ENCODE measurements at regions not wholly inside any gene's neighbourhood (a gene's known extent, or its start where the extent isn't known, plus 50 kb on each side); places are given as distances from the start of the nearest gene placed in this dataset.
A peak's percentile ranks its signal among the peaks of the same experiment; 100 is the strongest.

DNA sequence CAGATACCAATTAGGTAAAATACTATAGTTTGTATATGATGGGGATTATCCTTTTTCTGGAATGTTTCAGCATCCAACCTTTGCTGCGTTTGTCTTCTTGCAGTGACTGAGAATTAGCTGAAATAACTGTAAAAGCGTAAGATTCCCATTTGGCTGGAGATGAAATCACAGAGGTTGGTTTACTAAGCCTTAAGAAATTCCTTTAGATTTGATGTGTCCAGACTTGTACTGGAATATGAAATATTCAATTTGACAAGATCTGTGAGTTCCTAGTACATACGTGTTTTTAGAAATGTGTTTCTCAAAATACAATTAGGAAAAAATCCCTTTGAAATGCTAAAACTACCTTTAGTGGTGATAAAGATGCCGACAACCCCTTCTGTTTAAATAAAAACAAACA lies 286.0 kb upstream of the DMRT1 start:
- no CpG with 5 or more reads among the region's 4 CpGs for WGBS, 2 donors (ENCODE audit: extremely low coverage in 2 of 2, insufficient read length in 2 of 2, insufficient replicate concordance in 1 of 2)
- DNase-seq (ENCODE audit: low spot score), result no peak
- Histone ChIP-seq H3K4me2 (ENCODE audit: insufficient read depth, low read length, poor library complexity, severe bottlenecking) (no peak overlapping the region), H3K36me3 (replicated peaks in 1 of 2; ENCODE audit: control insufficient read depth in 2 of 2, insufficient read depth in 2 of 2, low read length in 2 of 2) (no peaks in the 10 kb centered on the region), H3K18ac (ENCODE audit: low read length) (no peak overlapping the region), H4K8ac (ENCODE audit: low read depth, low read length) (no peak overlapping the region), H3K14ac (ENCODE audit: low read length) (no peak overlapping the region), H3K79me1 (ENCODE audit: low read depth, low read length) (no peaks in the 10 kb centered on the region), H2AFZ (ENCODE audit: low read length) (no peak overlapping the region), H2AK5ac (ENCODE audit: low read depth, low read length) (no peak overlapping the region), H2BK5ac (ENCODE audit: low read length) (no peak overlapping the region), H2BK15ac (ENCODE audit: low read length) (no peak overlapping the region), H3K27me3 (ENCODE audit: control insufficient read depth in 3 of 3, insufficient read depth in 3 of 3, low read depth in 1 of 3, low read length in 3 of 3) (no peaks in the 10 kb centered on the region), H4K91ac (ENCODE audit: low read depth, low read length, poor library complexity) (no peak overlapping the region), H3K9me3 (replicated peaks in 1 of 2; ENCODE audit: control insufficient read depth in 2 of 2, insufficient read depth in 1 of 2, low read depth in 1 of 2, low read length in 2 of 2) (no peaks in the 10 kb centered on the region), H3K4ac (ENCODE audit: low read length) (no peak overlapping the region), H2BK12ac (ENCODE audit: low read length) (no peak overlapping the region), H3K4me3 (ENCODE audit: low read length in 2 of 2) (no peak overlapping the region), H3K23ac (ENCODE audit: low read depth, low read length, poor library complexity) (no peak overlapping the region), H2BK120ac (ENCODE audit: low read depth, low read length) (no peak overlapping the region), H3K9ac (ENCODE audit: low read depth, low read length, poor library complexity) (no peak overlapping the region), H3K4me1 (ENCODE audit: control insufficient read depth in 2 of 2, insufficient read depth in 1 of 2, low read depth in 1 of 2, low read length in 2 of 2) (peaks cover 0 to 5% of the 10 kb centered on the region in 2 donors), H3K27ac (replicated peaks; ENCODE audit: low read length) (no peak overlapping the region)

DNA sequence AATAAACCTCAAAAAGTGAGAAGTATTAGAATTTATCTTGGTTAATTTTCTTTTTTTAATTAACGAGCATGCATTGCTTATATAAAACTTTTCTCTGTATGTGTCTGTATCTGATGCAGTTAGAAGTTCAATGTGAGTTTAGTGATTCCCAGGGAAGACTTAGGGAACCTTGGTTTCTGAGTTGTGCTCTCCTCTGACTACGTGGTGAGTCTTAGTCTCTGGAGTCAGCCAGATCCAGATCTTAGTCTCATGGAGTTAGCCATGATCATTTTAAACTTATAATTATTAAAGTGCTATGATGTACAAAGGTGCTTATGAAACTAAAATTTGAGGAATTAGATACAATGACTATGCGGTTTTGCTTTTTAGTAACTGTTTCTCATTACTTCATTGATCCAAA lies 285.3 kb upstream of the DMRT1 start:
- Histone ChIP-seq H3K9ac (ENCODE audit: low read depth, low read length, poor library complexity) (no peak overlapping the region), H3K4me2 (ENCODE audit: insufficient read depth, low read length, poor library complexity, severe bottlenecking) (no peak overlapping the region), H3K18ac (ENCODE audit: low read length) (no peak overlapping the region), H3K14ac (ENCODE audit: low read length) (no peak overlapping the region), H3K9me3 (replicated peaks in 1 of 2; ENCODE audit: control insufficient read depth in 2 of 2, insufficient read depth in 1 of 2, low read depth in 1 of 2, low read length in 2 of 2) (no peaks in the 10 kb centered on the region), H2BK15ac (ENCODE audit: low read length) (no peak overlapping the region), H4K8ac (ENCODE audit: low read depth, low read length) (no peak overlapping the region), H2BK12ac (ENCODE audit: low read length) (no peak overlapping the region), H3K4me1 (ENCODE audit: control insufficient read depth in 2 of 2, insufficient read depth in 1 of 2, low read depth in 1 of 2, low read length in 2 of 2) (peaks cover 0 to 5% of the 10 kb centered on the region in 2 donors), H2AFZ (ENCODE audit: low read length) (no peak overlapping the region), H3K4me3 (ENCODE audit: low read length in 2 of 2) (no peak overlapping the region), H4K91ac (ENCODE audit: low read depth, low read length, poor library complexity) (no peak overlapping the region), H3K4ac (ENCODE audit: low read length) (no peak overlapping the region), H3K79me1 (ENCODE audit: low read depth, low read length) (no peaks in the 10 kb centered on the region), H2AK5ac (ENCODE audit: low read depth, low read length) (no peak overlapping the region), H2BK120ac (ENCODE audit: low read depth, low read length) (no peak overlapping the region), H3K27me3 (ENCODE audit: control insufficient read depth in 3 of 3, insufficient read depth in 3 of 3, low read depth in 1 of 3, low read length in 3 of 3) (no peaks in the 10 kb centered on the region), H3K23ac (ENCODE audit: low read depth, low read length, poor library complexity) (no peak overlapping the region), H3K36me3 (replicated peaks in 1 of 2; ENCODE audit: control insufficient read depth in 2 of 2, insufficient read depth in 2 of 2, low read length in 2 of 2) (no peaks in the 10 kb centered on the region), H3K27ac (replicated peaks; ENCODE audit: low read length) (no peak overlapping the region), H2BK5ac (ENCODE audit: low read length) (no peak overlapping the region)
- no peak for DNase-seq (ENCODE audit: low spot score)
- WGBS, 2 donors (ENCODE audit: extremely low coverage in 2 of 2, insufficient read length in 2 of 2, insufficient replicate concordance in 1 of 2), result no CpG with 5 or more reads among the region's 3 CpGs

DNA sequence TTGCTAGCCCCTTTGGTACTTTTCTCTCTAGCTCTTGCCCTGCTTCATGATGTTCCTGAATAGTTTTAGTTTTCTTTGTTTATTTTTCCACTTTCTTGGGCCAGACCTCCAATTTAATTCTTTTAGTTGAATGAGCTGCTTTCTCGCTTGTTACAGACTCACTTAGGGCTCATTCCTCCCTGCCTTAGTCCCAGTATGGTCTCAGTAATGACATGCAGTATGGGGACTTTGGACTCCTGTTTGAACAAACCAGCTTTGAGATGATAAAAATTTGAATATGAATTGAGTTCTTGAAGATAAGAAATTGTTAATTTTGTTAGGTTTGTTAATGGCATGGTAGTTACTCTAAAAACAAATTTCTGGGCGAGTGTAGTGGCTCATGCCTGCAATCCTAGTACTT lies 284.8 kb upstream of the DMRT1 start:
- Histone ChIP-seq H3K36me3 (replicated peaks in 1 of 2; ENCODE audit: control insufficient read depth in 2 of 2, insufficient read depth in 2 of 2, low read length in 2 of 2) (no peaks in the 10 kb centered on the region), H2BK12ac (ENCODE audit: low read length) (no peak overlapping the region), H3K14ac (ENCODE audit: low read length) (no peak overlapping the region), H3K4me3 (ENCODE audit: low read length in 2 of 2) (no peak overlapping the region), H2BK5ac (ENCODE audit: low read length) (no peak overlapping the region), H2BK15ac (ENCODE audit: low read length) (no peak overlapping the region), H3K27me3 (ENCODE audit: control insufficient read depth in 3 of 3, insufficient read depth in 3 of 3, low read depth in 1 of 3, low read length in 3 of 3) (no peaks in the 10 kb centered on the region), H3K9me3 (replicated peaks in 1 of 2; ENCODE audit: control insufficient read depth in 2 of 2, insufficient read depth in 1 of 2, low read depth in 1 of 2, low read length in 2 of 2) (no peaks in the 10 kb centered on the region), H2AK5ac (ENCODE audit: low read depth, low read length) (no peak overlapping the region), H4K8ac (ENCODE audit: low read depth, low read length) (no peak overlapping the region), H3K18ac (ENCODE audit: low read length) (no peak overlapping the region), H3K79me1 (ENCODE audit: low read depth, low read length) (no peaks in the 10 kb centered on the region), H3K27ac (replicated peaks; ENCODE audit: low read length) (no peak overlapping the region), H3K9ac (ENCODE audit: low read depth, low read length, poor library complexity) (no peak overlapping the region), H3K4ac (ENCODE audit: low read length) (no peak overlapping the region), H4K91ac (ENCODE audit: low read depth, low read length, poor library complexity) (no peak overlapping the region), H2BK120ac (ENCODE audit: low read depth, low read length) (no peak overlapping the region), H2AFZ (ENCODE audit: low read length) (no peak overlapping the region), H3K4me2 (ENCODE audit: insufficient read depth, low read length, poor library complexity, severe bottlenecking) (no peak overlapping the region), H3K4me1 (ENCODE audit: control insufficient read depth in 2 of 2, insufficient read depth in 1 of 2, low read depth in 1 of 2, low read length in 2 of 2) (peaks cover 0 to 5% of the 10 kb centered on the region in 2 donors), H3K23ac (ENCODE audit: low read depth, low read length, poor library complexity) (no peak overlapping the region)
- no peak for DNase-seq (ENCODE audit: low spot score)
- no CpG with 5 or more reads among the region's 2 CpGs for WGBS, 2 donors (ENCODE audit: extremely low coverage in 2 of 2, insufficient read length in 2 of 2, insufficient replicate concordance in 1 of 2)

DNA sequence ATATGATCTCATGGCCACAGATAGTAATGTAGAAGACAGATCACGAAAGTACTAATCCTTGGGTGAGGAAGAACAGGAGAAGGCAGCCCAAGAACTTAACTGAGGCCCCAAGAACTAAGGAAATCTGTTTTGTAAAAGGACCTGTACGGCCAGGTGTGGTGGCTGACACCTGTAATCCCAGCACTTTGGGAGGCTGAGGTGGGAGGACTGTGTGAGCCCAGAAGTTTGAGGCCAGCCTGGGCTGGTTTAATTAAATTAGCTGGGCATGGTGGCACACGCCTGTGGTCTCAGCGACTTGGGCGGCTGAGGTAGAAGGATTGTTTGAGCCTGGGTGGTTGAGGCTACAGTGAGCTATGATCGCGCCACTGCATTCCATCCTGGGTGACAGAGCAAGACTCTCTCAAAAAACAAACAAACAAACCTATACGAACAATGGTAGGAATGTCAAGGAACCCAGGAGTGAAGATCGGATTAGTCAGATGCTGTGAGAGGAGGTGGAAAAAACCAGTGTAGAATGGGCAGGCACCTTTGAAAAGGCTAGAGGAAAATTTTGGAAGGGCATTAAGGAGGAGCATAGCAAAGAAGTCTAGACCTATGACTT lies 283.8 kb upstream of the DMRT1 start:
- Histone ChIP-seq H2BK120ac (ENCODE audit: low read depth, low read length) (no peak overlapping the region), H3K36me3 (replicated peaks in 1 of 2; ENCODE audit: control insufficient read depth in 2 of 2, insufficient read depth in 2 of 2, low read length in 2 of 2) (no peaks in the 10 kb centered on the region), H2BK15ac (ENCODE audit: low read length) (no peak overlapping the region), H3K79me1 (ENCODE audit: low read depth, low read length) (no peaks in the 10 kb centered on the region), H2AFZ (ENCODE audit: low read length) (no peak overlapping the region), H3K18ac (ENCODE audit: low read length) (no peak overlapping the region), H2BK5ac (ENCODE audit: low read length) (no peak overlapping the region), H3K4ac (ENCODE audit: low read length) (no peak overlapping the region), H3K27ac (replicated peaks; ENCODE audit: low read length) (peak overlapping the region; percentile 6), H3K4me1 (ENCODE audit: control insufficient read depth in 2 of 2, insufficient read depth in 1 of 2, low read depth in 1 of 2, low read length in 2 of 2) (peaks cover 0 to 5% of the 10 kb centered on the region in 2 donors), H3K9ac (ENCODE audit: low read depth, low read length, poor library complexity) (no peak overlapping the region), H2AK5ac (ENCODE audit: low read depth, low read length) (no peak overlapping the region), H3K4me2 (ENCODE audit: insufficient read depth, low read length, poor library complexity, severe bottlenecking) (no peak overlapping the region), H4K91ac (ENCODE audit: low read depth, low read length, poor library complexity) (no peak overlapping the region), H2BK12ac (ENCODE audit: low read length) (no peak overlapping the region), H3K9me3 (replicated peaks in 1 of 2; ENCODE audit: control insufficient read depth in 2 of 2, insufficient read depth in 1 of 2, low read depth in 1 of 2, low read length in 2 of 2) (no peaks in the 10 kb centered on the region), H3K14ac (ENCODE audit: low read length) (no peak overlapping the region), H3K4me3 (ENCODE audit: low read length in 2 of 2) (no peak overlapping the region), H3K27me3 (ENCODE audit: control insufficient read depth in 3 of 3, insufficient read depth in 3 of 3, low read depth in 1 of 3, low read length in 3 of 3) (no peaks in the 10 kb centered on the region), H4K8ac (ENCODE audit: low read depth, low read length) (no peak overlapping the region), H3K23ac (ENCODE audit: low read depth, low read length, poor library complexity) (no peak overlapping the region)
- WGBS, 2 donors (ENCODE audit: extremely low coverage in 2 of 2, insufficient read length in 2 of 2, insufficient replicate concordance in 1 of 2), result no CpG with 5 or more reads among the region's 9 CpGs
- peak; percentile 40 for DNase-seq (ENCODE audit: low spot score)

Measured in neuronal stem cell (in vitro differentiated cells).